DMS153 (cell line): ENCODE measurements at regions not wholly inside any gene's neighbourhood (a gene's known extent, or its start where the extent isn't known, plus 50 kb on each side); places are given as distances from the start of the nearest gene placed in this dataset.
"Not testable (repeated sequence)": the region's sequence is repeated elsewhere in the genome, so short reads cannot be mapped to it uniquely, and the experiment has no call there.

Experiments used
- DNase-seq: peaks from one replicate; lab custom pipeline; 2025; lab: John Stamatoyannopoulos, UW

GRCh38 chr3:78512786-78513185 lies 1255.0 kb downstream of the ROBO1 start:
- DNase-seq = not testable (repeated sequence)

GRCh38 chr3:78516437-78516836 lies 1251.4 kb downstream of the ROBO1 start:
- no peak for DNase-seq

GRCh38 chr3:78516937-78517336 lies 1250.9 kb downstream of the ROBO1 start:
- DNase-seq = no peak

GRCh38 chr3:78517965-78518364 lies 1249.8 kb downstream of the ROBO1 start:
- DNase-seq = no peak

- DNase-seq = no peak
Observed at GRCh38 chr3:78519281-78519680, 1248.5 kb downstream of the ROBO1 start.

- no peak for DNase-seq
Observed at GRCh38 chr3:78529601-78530000, 1238.2 kb downstream of the ROBO1 start.

GRCh38 chr3:78540485-78540884 lies 1227.3 kb downstream of the ROBO1 start:
- DNase-seq = no peak

GRCh38 chr3:78545827-78546226 lies 1222.0 kb downstream of the ROBO1 start:
- DNase-seq = no peak
